K562 (cell line): ENCODE measurements at regions not wholly inside any gene's neighbourhood (a gene's known extent, or its start where the extent isn't known, plus 50 kb on each side); places are given as distances from the start of the nearest gene placed in this dataset.

ENCODE experiments used
- ATAC-seq: fragments of 200-7000 bp; cut with Tn5 transposase; 3 replicates; pipeline ENCODE4 v1.9.1; 2020; ENCODE audit warnings: moderate library complexity
- BruUV-seq: library from RNA; stranded (reverse); fragments of 400-500 nt; replicated peaks from 2 replicates; lab custom pipeline; 2021; lab: Mats Ljungman, UMichigan
- CTCF ChIA-PET: fragments of 300-600 bp; formaldehyde crosslinking; extraction: SDS; loops from one replicate; lab custom pipeline; 2021; ENCODE audit warnings: low intra/inter-chr PET ratio; lab: Yijun Ruan, JAX
- POLR2A ChIA-PET: fragments of 300-600, 350-650 bp; sonication (Branson Sonifier 250); formaldehyde crosslinking; extraction: SDS; loops from one replicate; lab custom pipeline; 2021; ENCODE audit warnings: antibody characterized with exemption, inconsistent platforms; lab: Yijun Ruan, JAX
- DNase-seq, 4 experiments: peaks; one replicate each; pipeline versions ENCODE4 v3.0.0 to v3.0.0-alpha.2; 2011 to 2018; ENCODE audit warnings: low spot score in 3 of 4, mixed read lengths in 3 of 4; ENCODE audit errors: extremely low read depth in 1 of 4
- FAIRE-seq: peaks from 2 replicates; lab custom pipeline; 2011; peaks lifted over from hg19 to GRCh38; lab: Jason Lieb, UNC
- H2AFZ ChIP-seq: 2 replicates; pipeline ENCODE4 v1.6.0; 2011; ENCODE audit warnings: low read depth, low read length, control low read depth, inconsistent platforms
- H3K27ac ChIP-seq: fragments of 200-600 bp; 3 replicates; pipeline ENCODE4 v1.8.0; 2011; ENCODE audit warnings: low read depth, mild to moderate bottlenecking, control low read depth, inconsistent platforms, low read length, moderate library complexity, mixed read lengths; ENCODE audit errors: extremely low read depth
- H3K27me3 ChIP-seq, 2 experiments: fragments of 300-600 bp in 1 of 2; 2 replicates in 1 of 2; 3 replicates in 1 of 2; pipeline versions ENCODE4 v1.6.0 to v1.8.0; 2011; ENCODE audit warnings: inconsistent platforms in 2 of 2, low read length in 2 of 2, mild to moderate bottlenecking in 1 of 2, mixed read lengths in 1 of 2, moderate library complexity in 1 of 2; ENCODE audit not compliant: control insufficient read depth in 2 of 2, insufficient read depth in 2 of 2
- H3K36me3 ChIP-seq: fragments of 300-600 bp; 3 replicates; pipeline ENCODE4 v1.8.0; 2011; ENCODE audit warnings: mild to moderate bottlenecking, low read length, inconsistent platforms; ENCODE audit not compliant: control insufficient read depth, insufficient read depth
- H3K4me1 ChIP-seq, 2 experiments: fragments of 200-600 bp in 1 of 2; replicated peaks in 1 of 2; 2 replicates in 1 of 2; 3 replicates in 1 of 2; pipeline versions ENCODE4 v1.5.1 to v1.8.0; 2011; ENCODE audit warnings: inconsistent platforms in 2 of 2, low read length in 2 of 2, mild to moderate bottlenecking in 1 of 2, mixed read lengths in 1 of 2, moderate library complexity in 1 of 2; ENCODE audit not compliant: control insufficient read depth in 2 of 2, insufficient read depth in 2 of 2
- H3K4me2 ChIP-seq: 2 replicates; pipeline ENCODE4 v1.6.1; 2011; ENCODE audit warnings: low read length, control low read depth, inconsistent platforms, mixed read lengths; ENCODE audit not compliant: insufficient read depth
- H3K4me3 ChIP-seq: fragments of 200-600 bp; sonication (generic), shearing (Covaris generic); 2 replicates; pipeline ENCODE4 v1.5.1; 2016; ENCODE audit warnings: control low read depth, inconsistent platforms
- H3K79me2 ChIP-seq: fragments of 200-600 bp; 3 replicates; pipeline ENCODE4 v1.8.0; 2011; ENCODE audit warnings: low read length, inconsistent platforms; ENCODE audit not compliant: control insufficient read depth, insufficient read depth
- H3K9ac ChIP-seq, 2 experiments: 2 replicates each; pipeline versions ENCODE4 v1.6.0 to v1.6.1; 2011; ENCODE audit warnings: low read depth in 2 of 2, low read length in 2 of 2, control low read depth in 1 of 2, inconsistent platforms in 1 of 2, mild to moderate bottlenecking in 1 of 2, mixed read lengths in 1 of 2; ENCODE audit not compliant: insufficient read depth in 1 of 2
- H3K9me1 ChIP-seq: one replicate; pipeline ENCODE4 v1.6.0; 2011; ENCODE audit warnings: inconsistent platforms, mild to moderate bottlenecking, low read length, moderate library complexity; ENCODE audit not compliant: control insufficient read depth, insufficient read depth
- H3K9me3 ChIP-seq: replicated peaks from 2 replicates; pipeline ENCODE4 v1.5.1; 2011; ENCODE audit warnings: low read depth, low read length, inconsistent platforms; ENCODE audit not compliant: control insufficient read depth, insufficient read depth
- H4K20me1 ChIP-seq: replicated peaks from 2 replicates; pipeline ENCODE4 v1.6.1; 2011; ENCODE audit warnings: low read length, inconsistent platforms, mixed read lengths; ENCODE audit not compliant: control insufficient read depth, insufficient read depth
- MCM2 ChIP-seq: fragments of 450-650 bp; IDR thresholded peaks from 2 replicates; pipeline ENCODE4 v1.6.1; 2017; ENCODE audit warnings: low read depth, mild to moderate bottlenecking
- POU5F1 ChIP-seq: fragments of 150-350 bp; IDR thresholded peaks from 2 replicates; pipeline ENCODE4 v1.6.1; 2014; ENCODE audit warnings: borderline replicate concordance, low read length, low read depth, mild to moderate bottlenecking; ENCODE audit not compliant: partially characterized antibody
- ZNF512 ChIP-seq: IDR thresholded peaks from 2 replicates; pipeline ENCODE4 v1.6.1; 2016; ENCODE audit warnings: missing genetic modification characterization, missing compliant biosample characterization
- WGBS: fragments of 100-300 bp; shearing (Covaris generic); methylation state at CpG from one replicate; pipeline ENCODE4 v1.1.6; 2016; ENCODE audit warnings: low coverage, mixed read lengths; ENCODE audit not compliant: insufficient coverage; ENCODE audit errors: missing lambda C conversion rate; 5-methylcytosine and 5-hydroxymethylcytosine counted together
- in situ Hi-C: fragments of 300-500 bp; cut with MboI; formaldehyde crosslinking; loops from 4 replicates; pipeline ENCODE4 v1.15.0; 2018; ENCODE audit warnings: inconsistent platforms, mixed read lengths
- intact Hi-C: fragments of 100-400 bp; cut with micrococcal nuclease; formaldehyde crosslinking; loops from 2 replicates; pipeline ENCODE4 v1.14.2; 2022
- TF ChIP-seq, protein P1 (sequence below), 3 experiments: IDR thresholded peaks in 2 of 3; conservative IDR thresholded peaks in 1 of 3; 2 replicates each; pipeline ENCODE4 v1.5.1; 2011 to 2012; ENCODE audit warnings: low read length in 3 of 3, mild to moderate bottlenecking in 3 of 3, control low read depth in 2 of 3, improper control_type of control experiment in 1 of 3, inconsistent platforms in 1 of 3, low read depth in 1 of 3, mixed read lengths in 1 of 3, moderate library complexity in 1 of 3; ENCODE audit not compliant: insufficient read depth in 2 of 3

DNA sequence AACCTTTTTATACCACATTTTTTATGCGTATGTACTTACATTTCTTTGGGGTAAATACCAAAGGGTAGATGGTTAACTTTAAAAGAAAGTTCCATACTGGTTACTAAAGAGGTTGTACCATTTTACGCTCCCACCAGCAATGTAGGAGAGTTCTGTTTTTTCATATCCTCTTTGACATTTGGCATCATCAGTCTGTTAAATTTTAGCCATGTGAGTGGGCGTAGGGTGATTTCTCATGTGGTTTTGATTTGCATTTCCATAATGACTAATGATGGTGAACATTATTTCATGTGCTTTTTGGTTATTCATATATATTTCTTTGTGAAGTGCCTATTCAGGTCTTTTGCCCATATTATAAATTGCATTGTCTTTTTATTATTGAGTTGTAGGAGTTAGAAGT is 194.2 kb downstream of the PRL start:
- FAIRE-seq: no peak
- 47% methylated on average over 3 of the region's 3 CpGs for WGBS
- Histone ChIP-seq H2AFZ (no peak overlapping the region), H3K79me2 (no peaks in the 10 kb centered on the region), H3K27me3 (0 out of 5 replicates have a peak, but pooled peaks cover 0 to 4% of the 10 kb centered on the region in 2 experiments), H3K9ac (no peak overlapping the region), H3K4me1 (no peaks in the 10 kb centered on the region), H3K36me3 (no peaks in the 10 kb centered on the region), H4K20me1 (no peaks in the 10 kb centered on the region), H3K27ac (no peak overlapping the region), H3K9me1 (no peaks in the 10 kb centered on the region), H3K9me3 (no peaks in the 10 kb centered on the region), H3K4me2 (no peak overlapping the region), H3K4me3 (no peak overlapping the region)
- in situ Hi-C loops: no loop called here
- BruUV-seq: no TSS peak
- DNase-seq: no peak
- POLR2A ChIA-PET: no interaction called here
- CTCF ChIA-PET: no interaction called here
- intact Hi-C loops: no loop called here
- ATAC-seq: no peak
- TF ChIP-seq, protein P1, sequence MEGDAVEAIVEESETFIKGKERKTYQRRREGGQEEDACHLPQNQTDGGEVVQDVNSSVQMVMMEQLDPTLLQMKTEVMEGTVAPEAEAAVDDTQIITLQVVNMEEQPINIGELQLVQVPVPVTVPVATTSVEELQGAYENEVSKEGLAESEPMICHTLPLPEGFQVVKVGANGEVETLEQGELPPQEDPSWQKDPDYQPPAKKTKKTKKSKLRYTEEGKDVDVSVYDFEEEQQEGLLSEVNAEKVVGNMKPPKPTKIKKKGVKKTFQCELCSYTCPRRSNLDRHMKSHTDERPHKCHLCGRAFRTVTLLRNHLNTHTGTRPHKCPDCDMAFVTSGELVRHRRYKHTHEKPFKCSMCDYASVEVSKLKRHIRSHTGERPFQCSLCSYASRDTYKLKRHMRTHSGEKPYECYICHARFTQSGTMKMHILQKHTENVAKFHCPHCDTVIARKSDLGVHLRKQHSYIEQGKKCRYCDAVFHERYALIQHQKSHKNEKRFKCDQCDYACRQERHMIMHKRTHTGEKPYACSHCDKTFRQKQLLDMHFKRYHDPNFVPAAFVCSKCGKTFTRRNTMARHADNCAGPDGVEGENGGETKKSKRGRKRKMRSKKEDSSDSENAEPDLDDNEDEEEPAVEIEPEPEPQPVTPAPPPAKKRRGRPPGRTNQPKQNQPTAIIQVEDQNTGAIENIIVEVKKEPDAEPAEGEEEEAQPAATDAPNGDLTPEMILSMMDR (IDR thresholded peaks at IDR 0.05 in 2 of 3, conservative IDR thresholded peaks at IDR 0.05 in 1 of 3; ENCODE audit: insufficient read depth in 2 of 3, low read depth in 1 of 3, low read length in 3 of 3): no peak
- no peak for TF ChIP-seq POU5F1
- no peak for TF ChIP-seq ZNF512 (tag)
- no peak for TF ChIP-seq MCM2
